Epithelial cell of prostate (primary cell): ENCODE measurements at regions not wholly inside any gene's neighbourhood (a gene's known extent, or its start where the extent isn't known, plus 50 kb on each side); places are given as distances from the start of the nearest gene placed in this dataset.
"Not testable (repeated sequence)": the region's sequence is repeated elsewhere in the genome, so short reads cannot be mapped to it uniquely, and the experiment has no call there.

Source experiments
- DNase-seq: peaks from one replicate; pipeline ENCODE4 v3.0.0-alpha.2; 2011; ENCODE audit warnings: low read depth, low spot score
- H3K27ac ChIP-seq: fragments of 450-650 bp; 2 replicates; pipeline ENCODE4 v1.5.1; 2017; ENCODE audit warnings: mild to moderate bottlenecking

DNA sequence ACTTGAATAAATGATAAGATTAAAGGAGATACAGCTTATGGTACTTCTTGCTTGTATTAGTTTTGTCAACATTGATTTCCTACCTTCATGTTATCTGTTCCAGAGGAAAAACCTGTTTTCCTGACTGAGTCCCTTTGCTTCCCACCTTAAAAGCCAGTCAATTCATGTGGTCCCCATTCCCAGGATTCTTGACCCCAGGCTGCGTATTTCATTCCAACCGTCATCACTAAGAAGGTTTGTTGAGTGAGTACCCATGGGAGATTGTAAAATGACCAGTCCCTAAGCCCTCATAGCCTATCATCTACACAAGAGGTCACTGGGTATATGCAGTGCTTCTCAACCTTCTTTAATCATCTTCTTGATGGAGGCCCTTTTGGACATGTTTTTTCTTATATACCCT, 52.2 kb downstream of the BEX3 start:
- DNase-seq = no peak

DNA sequence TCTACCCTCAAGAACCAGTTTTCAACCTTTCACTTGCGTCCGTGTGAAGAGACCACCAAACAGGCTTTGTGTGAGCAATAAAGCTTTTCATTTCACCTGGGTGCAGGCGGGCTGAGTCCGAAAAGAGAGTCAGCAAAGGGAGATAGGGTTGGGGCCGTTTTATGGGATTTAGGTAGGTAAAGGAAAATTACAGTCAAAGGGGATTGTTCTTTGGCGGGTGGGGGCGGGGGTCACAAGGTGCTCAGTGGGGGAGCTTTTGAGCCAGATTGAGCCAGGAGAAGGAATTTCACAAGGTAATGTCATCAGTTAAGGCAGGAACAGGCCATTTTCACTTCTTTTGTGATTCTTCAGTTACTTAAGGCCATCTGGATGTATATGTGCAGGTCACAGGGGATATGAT, 52.7 kb downstream of the BEX3 start:
- not testable (repeated sequence) for DNase-seq, H3K27ac ChIP-seq

More for the DNA sequence above, 52.2 kb downstream of the BEX3 start:
- no peak overlapping the region for H3K27ac ChIP-seq

DNA sequence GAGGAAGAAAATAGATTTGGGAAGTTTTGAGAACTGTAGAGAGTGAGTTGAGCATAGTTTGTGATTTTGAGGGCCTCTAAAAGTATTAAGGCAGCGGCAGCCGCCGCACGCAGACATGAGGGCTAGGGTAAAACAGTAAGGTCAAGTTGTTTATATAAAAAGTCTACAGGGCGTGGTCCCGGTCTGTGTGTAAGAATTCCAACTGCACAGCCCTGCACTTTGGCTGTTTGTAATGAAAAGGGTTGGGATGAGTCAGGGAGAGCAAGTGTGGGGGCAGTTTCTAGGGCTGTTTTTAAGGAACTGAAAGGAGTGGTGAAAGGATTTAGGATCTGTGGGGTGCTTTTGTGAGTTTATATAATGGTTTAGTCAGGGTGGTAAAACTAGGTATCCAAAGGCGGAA, 55.0 kb downstream of the BEX3 start:
- no peak overlapping the region for H3K27ac ChIP-seq
- no peak for DNase-seq

DNA sequence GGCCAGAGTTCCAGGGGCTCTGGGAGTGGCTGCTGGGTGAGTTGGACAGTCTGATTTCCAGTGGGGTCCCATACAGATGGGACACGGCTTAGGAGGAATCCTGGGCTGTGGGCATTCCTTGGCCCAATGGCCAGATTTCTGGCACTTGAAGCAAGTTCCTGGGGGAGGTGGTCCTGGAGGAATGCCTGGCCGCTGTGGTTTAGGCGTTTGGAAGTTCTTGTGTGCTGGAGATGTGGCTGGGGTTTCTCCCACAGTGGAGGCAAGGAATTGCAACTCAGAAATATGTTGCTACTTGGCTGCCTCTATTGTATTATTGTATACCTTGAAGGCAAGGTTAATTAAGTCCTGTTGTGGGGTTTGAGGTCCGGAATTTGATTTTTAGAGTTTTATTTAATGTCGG, 56.5 kb downstream of the BEX3 start:
- DNase-seq, H3K27ac ChIP-seq: not testable (repeated sequence)

DNA sequence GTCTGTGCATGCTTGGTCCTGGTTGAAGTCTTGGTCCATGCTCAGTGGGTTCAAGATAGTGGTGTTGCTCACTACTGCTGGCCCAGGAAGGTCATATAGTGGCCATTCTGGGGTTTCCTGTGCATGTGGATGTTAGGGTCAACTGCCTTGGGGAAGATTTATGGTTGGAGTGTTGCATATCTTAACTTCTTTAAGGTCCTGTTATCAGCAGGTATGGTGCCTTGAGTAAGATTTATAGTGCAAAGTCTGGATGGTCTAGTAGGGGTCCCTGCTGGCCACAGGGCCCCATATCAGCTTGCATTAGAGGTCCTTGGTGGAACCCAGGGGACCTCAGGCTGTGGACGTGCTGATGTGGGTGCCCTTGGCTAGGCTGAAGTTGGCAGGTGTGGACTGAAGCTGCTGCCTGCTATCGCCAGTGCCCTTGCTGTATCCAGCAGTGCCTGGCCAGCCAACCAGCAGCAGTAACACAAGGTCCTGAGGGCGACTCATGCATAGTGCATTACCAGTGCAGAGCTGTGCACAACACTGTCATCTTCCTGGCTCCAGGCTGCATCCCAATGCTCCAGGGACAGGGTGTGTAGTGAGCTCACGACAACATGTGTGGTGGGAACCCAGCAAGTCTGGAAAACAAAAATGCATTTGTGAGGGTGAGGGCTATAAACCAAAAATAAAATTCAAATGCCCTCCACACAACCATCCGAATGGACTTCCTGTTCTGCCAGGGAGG, 61.0 kb downstream of the BEX3 start:
- no peak for DNase-seq
- H3K27ac ChIP-seq = no peak overlapping the region

DNA sequence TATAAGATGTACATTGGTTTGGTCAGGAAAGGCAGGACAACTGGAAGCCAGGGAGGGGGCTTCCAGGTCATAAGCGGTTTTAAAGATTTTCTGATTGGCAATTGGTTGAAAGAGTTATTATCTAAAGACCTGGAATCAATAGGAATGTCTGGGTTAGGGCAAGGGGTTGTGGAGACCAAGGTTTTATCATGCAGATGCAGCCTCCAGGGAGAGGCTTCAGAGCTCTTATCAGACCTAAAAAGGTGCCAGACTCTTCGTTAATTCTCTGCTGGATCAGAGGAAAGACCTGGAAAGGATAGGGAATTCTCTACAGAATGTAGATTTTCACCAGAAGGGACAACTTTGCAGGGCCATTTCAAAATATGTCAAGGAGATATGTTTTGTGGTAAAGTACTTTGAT, 62.8 kb downstream of the BEX3 start:
- H3K27ac ChIP-seq = no peak overlapping the region
- DNase-seq = no peak

DNA sequence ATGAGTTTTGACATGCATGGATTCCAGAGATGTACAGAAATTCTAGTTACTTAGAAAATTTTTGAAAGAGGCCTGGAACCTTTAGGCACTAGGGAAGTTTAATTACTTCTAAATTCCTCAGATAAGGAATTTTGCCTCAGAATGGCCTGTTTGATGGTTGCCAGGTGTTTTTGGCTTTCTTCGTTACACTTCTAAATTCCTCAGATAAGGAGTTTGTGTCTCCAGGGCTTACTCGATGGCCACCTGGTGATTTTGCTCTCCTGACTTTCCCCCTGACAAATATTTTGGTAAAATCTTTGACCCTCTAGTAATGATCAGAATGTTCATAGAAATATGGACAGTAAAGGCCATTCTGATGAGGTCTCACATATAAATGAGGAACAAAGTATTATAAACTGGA, 64.3 kb downstream of the BEX3 start:
- DNase-seq = no peak
- H3K27ac ChIP-seq = no peak overlapping the region

DNA sequence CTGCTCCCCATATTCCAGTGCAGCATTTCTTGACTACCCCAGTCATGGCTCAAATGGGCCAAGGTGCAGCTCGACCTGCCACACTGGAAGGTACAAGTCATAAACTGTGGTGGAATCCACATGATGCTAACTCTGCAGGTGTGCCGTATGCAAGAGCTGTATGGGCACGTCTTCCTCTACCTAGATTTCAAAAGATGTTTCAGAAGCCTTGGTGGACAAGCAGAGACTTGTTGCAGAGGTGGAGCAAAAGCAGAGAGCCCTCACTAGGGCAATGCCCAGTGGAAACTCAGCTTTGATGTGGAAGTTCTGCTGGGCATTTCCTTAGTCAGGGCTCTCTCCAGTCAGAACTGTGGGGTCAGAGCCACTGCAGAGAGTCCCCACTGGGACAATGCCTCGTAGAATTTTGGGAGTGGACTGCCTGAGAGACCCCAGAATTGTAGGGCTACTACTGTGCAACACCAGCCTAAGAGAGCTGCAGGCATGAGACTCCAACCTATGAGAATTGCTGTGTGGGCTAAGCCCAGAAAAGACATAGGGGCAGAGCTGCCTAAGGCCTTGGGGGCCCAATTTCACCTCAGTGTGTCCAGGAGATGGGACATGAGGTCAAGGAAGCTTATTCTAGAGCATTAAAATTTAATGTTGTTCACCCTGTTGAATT, 65.7 kb downstream of the BEX3 start:
- DNase-seq = peak; percentile 73
- H3K27ac ChIP-seq = peak overlapping the region; percentile 96

DNA sequence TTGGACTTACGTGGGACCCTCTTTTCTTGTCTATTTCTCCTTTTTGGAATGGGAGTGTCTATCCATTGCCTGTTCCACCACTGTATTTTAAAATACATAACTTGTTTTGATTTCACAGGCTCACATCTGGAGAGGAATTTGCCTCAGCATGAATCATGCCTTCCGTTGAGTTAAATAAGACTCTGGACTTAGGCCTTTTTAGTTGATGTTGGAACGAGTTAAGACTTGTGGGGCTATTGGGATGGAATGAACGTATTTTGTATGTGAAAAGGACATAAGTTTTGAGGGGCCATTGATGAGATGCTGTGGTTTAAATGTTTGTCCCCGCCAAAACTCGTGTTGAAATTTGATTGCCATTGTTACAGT, 66.2 kb downstream of the BEX3 start:
- DNase-seq = peak; percentile 41
- peak overlapping the region; percentile 96 for H3K27ac ChIP-seq

DNA sequence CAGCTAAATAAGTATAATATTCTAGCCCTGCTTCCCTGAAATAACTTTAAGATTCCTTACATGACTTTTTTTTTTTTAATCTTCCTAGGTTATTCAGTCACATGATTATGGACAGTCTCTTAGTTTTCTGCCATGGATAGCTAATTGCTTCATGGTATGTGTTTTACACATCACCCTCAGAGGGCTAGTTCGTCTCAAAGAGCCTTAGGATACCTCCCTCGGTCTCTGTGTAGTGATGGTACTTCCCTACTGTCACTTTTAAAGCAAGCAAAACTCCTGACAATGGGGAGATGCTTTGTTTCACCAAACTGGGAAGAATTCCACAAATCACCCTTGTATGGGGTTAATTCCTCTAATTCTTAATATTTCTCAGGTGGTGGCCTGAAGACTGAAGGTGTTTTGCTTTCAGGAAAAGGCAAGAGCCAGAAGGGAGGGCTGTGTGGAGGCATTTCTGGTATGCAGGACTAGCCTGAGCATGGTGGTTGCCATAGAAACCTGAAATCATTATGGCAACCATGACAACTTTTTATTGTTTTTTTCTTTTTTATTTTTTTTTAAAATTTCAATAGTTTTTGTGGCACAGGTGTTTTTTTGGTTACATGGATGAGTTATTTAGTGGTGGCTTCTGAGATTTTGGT, 70.4 kb downstream of the BEX3 start:
- peak overlapping the region; percentile 77 for H3K27ac ChIP-seq
- no peak for DNase-seq
